ENCODE measurements at regions not wholly inside any gene's neighbourhood (a gene's known extent, or its start where the extent isn't known, plus 50 kb on each side); places are given as distances from the start of the nearest gene placed in this dataset.

DNA sequence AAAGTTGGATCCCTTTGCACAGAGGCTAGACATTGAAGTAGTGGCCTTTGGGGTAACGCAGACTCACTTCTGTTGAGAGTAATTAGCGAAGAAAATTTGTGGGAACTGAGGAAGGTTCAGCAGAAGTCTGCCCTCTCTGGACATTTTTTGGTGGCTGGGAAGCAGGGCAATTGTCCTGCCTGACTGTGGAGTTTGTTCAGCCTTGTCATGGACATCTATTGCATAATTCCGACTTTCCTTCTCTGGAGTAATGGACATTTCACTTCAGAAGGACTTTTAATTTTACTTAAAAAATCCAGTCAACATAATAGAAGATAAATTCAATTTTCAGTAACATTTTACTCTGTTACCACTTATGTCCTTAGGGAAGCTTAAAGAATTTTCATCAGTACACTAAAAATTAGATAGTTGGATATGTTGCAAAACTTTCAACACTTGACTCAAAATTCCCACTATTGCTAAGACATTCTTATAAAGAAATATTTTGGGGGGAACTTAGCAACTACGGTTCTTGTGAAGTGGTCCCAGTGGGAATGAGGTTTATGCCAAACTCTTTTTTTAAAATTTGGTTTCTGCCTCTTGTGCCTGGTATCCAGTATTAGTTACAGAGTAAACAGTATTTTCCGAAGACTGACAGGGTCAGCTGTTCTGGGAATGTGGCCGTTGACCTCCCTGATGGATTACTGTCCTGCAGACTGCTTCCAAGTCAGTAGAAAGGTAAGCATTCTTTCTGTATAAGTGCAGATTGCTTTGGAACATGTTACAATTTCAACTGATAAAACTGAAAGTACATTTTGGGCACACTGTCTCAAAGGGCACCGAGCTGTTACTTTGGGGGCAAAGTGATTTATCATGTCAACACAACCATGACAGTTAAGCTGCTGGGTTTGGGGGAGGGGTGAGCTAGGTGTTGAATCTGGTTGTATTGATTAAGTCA lies 100.6 kb upstream of the MLIP start:
- FAIRE-seq = no peak

DNA sequence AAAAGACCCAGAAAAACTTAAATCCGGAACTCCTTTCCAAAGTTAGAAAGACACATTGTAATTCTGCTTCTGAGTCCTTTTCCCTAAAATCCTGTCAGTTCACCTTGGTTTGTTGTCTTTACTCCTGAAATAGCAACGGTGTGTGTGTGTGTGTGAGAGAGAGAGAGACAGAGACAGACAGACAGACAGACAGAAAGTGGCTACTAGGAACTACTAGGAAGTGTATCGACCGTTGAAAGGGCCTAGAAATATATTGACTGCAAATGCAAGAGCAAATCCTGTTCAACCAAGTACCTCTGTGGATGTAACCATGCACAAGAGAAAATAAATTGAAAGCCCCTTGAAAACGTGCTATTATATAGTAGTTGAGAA lies 100.0 kb upstream of the MLIP start:
- no peak for FAIRE-seq

DNA sequence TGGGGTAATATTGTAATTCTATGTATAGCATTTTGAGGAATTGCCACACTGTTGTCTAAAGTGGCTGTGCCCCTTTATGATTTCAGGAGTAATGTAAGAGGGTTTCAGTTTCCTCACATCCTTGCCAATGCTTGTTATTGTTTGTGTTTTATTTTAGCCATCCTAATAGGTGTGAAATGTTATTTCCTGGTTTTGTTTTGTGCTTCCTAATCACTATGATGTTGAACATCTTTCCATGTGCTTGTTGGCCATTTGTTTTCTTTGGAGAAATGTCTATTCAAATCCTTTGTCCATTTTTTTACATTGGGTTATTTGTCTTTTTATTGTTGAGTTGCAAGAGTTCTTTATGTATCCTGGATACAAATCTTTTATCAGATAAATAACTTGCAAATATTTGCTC lies 97.3 kb upstream of the MLIP start:
- FAIRE-seq = no peak

DNA sequence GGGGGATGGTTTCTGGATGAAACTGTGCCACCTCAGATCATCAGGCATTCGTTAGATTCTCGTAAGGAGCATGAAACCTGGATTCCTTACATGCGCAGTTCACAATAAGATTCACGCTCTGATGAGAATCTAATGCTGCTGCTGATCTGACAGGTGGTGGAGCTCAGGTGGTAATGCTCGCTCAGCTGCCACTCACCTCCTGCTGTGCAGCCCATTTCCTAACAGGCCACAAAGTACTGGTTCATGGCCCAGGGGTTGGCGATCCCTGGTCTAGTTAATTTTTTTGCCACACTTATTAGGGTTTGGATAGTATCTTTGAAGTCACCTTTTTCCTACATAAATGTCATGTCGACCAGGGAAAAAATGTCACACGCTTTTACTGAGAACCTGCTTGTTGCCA lies 96.8 kb upstream of the MLIP start:
- FAIRE-seq = no peak

DNA sequence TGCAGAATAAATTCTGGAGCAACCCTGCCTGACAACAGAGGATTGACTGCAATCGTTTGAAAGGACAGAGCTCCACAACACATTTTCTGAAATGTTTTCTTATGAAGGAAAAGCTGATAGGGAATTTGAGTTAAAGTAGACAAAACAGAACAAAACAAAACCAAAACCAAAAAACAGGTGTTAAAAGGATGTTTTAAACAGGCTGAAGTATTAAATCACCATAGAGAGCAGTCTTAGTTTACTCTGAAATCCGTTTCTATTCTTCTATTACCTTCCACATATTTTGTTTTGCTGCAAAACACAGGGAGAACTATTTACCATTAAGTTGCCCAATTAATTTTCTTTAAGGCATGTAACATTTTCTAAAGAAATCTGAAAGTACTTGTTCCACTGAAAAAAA lies 93.4 kb upstream of the MLIP start:
- no peak for FAIRE-seq

DNA sequence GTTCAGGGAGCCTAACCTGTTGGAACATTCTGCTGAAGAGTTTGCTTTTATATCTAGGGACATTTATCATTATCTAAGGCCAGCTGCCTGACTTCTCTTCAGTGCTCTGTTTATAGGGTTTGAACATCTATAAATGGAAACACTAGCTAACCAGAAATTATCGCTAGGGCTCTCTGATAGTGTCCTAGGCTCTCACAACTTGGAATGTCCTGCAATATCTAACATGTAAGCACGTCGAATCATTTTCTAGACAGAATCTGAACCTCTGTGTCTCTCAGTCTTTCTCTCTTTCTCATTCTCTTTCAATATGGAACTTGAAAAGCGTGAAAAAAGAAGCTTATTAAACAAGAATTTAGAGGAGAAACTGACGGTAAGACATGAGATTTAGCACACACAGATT lies 92.5 kb upstream of the MLIP start:
- no peak for FAIRE-seq

DNA sequence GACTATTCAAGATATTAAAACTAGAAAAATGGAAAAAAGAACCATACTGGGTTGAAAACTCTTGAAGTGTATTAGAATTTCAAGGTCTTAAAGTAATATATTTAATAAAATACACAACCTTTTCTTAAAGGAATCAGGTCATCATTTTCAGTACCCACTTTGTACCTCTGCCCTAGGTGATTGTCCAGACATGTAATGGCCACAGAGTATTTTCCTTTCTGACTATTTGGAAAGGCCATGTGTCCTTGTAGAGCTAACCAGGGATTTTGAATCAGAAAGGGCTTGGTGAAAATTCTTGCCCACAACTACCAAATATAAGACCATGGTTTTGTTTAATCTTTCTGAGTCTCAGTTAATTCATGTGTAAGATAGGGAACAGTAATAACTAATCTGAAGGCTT lies 91.4 kb upstream of the MLIP start:
- FAIRE-seq = no peak

DNA sequence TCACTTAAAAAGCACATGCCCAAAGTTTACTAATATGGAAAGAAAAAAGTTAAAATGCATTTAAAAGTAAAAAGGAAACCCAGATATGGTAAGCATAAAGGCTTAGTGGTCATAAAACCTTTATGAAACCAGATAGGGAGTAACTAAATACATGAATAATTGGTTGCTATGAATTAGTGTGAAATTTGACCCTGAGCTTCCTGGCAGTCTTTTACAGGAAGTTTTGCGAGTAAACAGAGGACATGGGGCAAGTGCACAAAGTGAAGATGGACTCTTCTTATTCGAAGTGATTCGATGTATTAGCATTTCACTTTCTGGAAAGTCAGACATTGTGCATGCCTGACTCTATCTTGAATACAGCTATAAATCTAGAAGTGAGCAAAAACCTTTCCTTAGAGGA lies 90.9 kb upstream of the MLIP start:
- FAIRE-seq = no peak

DNA sequence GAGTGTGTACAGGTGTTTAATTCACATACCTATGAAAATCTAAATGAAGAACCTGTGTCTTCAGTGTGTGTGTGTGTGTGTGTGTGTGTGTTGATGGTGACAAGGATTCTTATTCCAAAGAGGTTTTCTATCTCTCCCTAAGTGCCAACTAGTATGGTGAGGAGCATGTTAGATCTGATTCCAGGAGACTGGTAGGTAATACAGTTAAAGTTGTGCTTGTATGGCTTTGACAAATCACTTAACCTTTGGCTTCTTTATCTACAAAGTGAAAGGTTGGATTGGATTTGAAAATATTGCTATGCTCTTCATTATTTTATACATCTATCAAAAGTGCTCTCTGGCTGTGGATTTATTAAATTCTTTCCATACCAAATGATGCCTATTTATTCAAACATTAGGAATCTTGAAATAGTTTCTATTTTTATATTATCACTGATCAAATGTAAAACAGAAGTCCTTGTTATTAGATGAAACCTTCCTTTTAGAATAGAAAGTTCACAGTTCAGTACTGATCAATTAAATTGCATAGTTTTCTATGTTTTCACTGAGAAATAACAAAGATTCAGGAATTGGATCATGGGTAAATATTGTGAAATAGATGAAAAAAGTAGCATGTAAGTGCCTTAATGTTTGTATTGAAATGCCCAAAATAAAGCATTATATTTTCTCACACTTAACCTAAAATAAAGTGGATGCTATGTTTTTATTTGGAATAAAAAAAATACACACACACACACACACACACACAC lies 84.4 kb upstream of the MLIP start:
- no peak for FAIRE-seq

DNA sequence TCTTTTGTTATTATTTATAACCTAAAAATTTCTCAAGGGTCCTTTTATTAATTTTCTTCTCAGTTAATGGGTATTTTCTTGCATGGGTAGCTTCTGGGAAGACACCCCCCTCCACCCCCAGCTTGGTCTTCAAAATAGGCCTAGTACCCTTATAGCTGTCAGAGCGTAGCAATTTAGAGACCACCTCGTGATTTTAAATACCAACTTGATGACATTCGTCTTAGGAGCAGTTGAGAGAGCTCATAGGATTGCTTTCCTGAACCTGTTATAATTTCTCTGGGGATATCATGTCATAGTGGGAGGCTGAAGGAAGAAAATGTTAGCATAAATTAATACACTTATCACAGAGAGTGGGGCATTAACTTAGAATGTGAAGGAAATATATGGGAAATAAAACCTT lies 83.1 kb upstream of the MLIP start:
- FAIRE-seq = no peak

DNA sequence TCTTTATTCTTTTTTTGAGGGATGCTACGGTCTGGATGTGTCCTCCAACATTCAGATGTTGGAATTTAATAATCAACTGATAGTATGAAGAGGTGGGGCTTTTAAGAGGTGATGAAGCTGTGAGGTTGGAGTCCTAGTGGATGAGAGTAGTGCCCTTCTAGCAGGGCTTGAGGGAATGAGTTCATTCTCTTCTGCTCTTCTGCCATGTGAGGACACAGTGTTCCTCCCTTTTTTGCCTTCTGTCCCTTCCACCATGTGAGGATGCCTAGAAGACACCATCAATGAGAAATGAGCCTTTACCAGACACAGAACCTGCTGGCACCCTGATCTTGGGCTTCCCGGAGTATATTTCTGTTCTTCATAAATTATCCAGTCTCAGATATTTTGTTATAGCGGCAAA lies 82.1 kb upstream of the MLIP start:
- no peak for FAIRE-seq

DNA sequence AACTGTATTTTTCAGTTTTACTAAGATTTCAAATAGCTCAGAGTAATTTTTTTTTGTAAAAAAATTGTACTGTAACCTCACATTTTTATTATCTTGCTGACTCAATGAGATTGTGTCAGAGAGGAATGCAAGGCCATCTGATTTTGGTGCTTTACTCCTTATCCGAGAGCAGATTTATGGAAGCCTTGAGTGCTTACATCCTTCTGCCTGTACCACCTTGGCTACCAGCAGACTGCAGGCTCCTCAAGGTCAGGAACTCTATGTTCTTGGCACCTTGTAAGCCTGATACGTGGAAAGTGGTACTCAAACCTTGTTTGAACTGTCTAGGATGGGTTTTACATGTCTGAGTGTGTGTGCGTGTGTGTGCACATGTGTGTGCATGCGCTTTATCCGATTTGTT lies 80.1 kb upstream of the MLIP start:
- no peak for FAIRE-seq

DNA sequence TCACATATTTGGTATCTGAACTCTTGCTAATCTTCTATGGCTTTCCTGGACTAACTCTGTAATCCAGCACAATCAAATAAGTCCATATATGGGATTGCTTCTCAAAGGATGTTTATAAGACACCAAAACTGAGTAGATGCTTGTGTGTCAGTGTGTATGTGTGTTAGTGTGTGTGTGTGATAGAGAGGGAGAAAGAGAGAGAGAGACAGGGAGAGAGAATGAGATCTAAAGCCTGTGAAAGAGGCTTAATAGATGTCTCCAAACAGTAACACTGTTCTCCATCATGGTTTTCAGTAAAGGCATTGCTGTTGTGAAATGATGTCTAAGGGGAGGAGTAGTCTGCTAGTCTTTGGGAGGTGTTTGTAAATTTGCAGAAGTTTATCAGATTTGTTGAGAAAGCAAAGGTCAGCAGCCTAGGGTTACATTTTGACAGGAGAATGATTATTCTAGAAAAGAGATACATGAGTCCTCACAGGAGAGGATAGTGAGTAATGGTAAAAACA lies 73.9 kb upstream of the MLIP start:
- no peak for FAIRE-seq

DNA sequence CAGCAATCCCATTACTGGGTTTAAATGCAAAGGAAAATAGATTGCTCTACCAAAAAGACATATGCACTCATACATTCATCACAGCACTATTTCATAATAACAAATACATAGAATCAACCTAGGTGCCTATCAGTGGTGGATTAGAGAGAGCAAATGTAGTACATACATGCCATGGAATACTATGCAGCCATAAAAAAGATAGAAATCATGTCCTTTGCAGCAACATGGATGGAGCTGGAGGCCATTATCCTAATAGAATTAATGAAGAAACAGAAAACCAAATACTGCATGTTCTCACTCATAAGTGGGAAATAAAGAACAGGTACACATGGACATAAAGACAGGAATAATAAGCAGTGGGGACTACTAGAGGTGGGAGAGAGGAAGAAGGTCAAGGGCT lies 70.7 kb upstream of the MLIP start:
- FAIRE-seq = no peak

DNA sequence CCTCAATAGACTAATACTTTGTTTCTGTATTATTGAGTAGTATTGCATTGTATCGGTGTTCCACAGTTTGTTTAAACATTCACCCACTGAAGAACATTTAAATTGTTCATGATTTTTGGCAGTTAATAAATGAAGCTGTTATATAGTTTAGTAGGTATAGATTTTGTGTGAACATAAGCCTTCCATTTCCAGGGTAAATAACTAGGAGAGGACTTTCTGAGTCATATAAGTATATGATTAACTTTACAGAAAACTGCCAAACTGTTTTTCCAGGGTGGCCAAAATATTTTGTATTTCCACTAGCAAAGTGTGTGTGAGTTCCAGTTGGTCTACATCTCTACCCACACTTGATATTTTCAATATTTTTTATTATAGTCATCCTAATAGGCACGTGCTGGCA lies 70.0 kb upstream of the MLIP start:
- FAIRE-seq = no peak

DNA sequence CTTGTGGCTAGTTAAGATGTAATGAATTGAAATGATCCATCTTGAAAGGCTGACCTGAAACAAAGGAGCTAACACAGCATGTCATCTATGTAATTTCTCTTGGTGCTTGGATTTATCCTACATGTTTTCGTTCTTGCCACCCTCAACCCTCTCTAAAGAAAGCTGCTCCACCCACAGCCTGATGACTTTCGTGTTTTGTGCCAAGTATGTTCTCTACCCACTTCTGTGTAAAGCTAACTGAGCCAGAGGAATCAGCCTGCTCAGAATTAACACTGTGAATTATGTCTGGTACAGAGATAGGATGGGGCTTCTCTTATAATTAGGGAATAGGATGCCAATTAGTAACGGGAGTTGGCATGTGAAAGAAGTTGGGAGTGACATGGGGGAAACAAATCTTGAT lies 67.9 kb upstream of the MLIP start:
- FAIRE-seq = no peak

DNA sequence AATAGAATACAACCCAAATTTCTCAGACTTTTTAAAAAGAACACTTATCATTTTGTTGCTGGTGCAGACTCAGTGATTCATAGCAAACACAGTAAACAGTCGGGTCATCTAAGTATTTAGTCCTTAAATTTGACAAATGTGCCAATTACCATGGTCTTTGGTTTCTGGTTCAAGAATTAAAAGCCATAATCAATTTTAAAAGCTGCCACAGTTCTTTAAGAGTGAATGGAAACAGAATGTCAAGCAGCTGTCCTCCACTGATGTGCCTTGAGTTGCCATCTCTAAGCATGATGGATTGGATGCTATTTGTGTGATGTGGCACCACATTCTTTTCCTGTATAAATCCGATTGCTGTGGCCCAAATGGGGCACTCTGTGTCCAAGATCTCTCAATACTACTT lies 67.2 kb upstream of the MLIP start:
- no peak for FAIRE-seq

DNA sequence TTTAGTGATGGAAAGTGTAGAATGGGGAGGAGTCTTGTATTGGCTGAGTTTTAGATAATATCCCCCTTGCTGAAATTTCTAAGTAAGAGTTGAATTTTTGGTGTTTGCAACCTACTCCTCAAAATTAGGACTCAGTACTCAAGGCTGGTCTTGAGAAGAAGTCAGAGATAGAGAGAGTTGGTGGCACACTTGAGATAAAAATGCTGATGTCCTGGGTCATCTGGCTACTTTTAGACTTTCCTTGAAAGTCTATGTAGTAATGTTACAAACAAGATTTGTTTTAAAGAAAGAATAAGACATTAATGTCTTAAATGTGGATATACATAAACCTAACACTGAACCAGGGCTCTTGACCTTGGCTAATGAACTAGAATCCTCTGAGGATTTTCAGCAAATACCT lies 62.5 kb upstream of the MLIP start:
- FAIRE-seq = no peak

DNA sequence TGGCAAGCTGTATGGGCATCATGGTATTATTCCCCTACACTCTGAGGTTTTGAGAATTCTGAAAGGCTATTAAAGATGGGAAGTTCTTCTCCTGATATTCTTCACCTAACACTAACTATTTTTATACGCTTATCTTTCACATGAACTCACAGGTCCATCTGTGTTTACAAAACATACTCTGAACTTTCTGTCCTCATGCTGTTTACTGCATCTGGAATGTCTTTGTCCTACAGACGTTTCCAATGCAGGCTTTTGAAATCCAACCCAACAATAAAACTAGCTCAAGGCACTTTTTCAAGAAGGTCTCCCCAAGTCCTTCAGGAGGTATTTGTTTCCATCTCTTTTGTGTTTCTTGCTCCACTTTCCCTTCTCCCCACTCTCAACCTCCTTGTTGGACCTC lies 60.5 kb upstream of the MLIP start:
- FAIRE-seq = no peak

DNA sequence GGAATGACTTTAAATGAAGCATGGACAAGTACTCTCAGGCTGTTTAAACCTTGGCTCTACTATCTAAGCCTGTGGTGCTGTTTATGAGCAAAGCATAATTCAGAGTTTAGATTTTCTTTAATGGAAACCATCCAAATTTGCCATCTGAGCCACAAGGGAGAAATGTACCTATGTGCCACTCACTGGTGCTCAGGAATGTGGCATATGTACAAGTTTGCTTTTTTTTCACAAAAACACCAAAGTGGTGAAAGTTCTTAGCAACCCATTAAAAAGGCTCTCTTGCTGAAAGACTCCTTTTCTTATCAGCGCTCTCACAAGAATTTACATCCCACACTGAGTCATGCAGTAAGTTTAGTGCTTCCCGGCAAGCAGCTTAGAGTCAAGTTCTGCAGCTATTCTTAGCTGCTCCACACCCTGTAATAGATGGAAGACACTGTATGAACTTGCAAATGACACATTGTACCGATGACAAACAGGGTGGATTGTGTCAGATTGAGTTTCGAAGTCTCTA lies 57.3 kb upstream of the MLIP start:
- FAIRE-seq = no peak

DNA sequence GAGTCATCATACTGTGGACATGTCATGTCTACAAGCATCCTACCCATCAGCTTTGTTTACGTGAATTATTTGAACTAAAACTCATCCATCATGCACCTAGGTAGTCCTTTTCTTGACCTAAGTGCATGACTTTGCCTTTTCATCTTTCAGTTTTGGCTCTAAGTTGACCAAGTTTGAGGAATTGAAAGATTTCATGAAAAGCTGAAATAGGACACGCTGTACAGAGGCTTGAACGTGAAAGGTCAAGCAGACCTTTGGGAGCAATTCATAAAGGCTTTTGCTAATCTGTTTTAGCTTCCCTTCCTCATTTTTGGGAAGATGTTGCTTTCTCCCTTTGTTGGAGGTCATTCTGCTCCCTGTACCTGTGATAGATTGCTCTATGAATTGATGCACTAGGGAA lies 55.1 kb upstream of the MLIP start:
- no peak for FAIRE-seq

DNA sequence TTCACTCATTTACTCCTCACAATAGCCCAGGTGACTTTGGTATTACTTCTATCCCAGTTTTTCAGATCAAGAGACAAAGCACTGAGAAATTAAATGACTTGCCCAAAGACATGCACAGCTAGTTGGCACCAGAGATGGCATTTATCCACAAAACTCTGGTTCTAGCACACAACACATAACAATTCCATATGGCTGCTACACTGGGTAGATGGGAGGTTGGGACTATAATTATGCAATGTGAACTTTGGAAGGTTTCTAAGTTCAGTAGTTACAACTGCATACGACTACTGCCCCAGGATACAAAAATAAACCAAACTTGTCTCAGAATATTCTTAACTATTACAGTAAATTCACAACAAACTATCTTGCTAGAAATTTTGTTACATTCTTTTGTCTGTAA lies 54.2 kb upstream of the MLIP start:
- no peak for FAIRE-seq

DNA sequence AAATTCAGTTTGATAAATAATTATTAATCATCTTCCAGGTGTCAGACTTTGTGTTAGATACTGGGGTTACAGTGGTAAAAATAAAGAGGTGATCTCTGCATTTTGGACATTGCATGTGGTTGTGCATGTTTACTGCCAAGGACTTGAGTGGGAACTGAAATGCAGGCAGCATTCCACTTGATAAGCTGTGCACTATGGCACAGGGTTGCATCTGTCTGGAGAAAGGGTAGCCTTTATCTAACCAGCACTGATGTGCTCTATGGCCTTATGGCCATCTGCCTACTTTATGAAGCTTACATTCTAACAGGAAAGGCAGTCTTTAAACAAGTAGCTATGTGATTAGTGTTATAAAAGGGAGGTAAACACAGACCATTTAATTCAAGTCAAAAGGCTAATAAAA lies 53.0 kb upstream of the MLIP start:
- FAIRE-seq = no peak

DNA sequence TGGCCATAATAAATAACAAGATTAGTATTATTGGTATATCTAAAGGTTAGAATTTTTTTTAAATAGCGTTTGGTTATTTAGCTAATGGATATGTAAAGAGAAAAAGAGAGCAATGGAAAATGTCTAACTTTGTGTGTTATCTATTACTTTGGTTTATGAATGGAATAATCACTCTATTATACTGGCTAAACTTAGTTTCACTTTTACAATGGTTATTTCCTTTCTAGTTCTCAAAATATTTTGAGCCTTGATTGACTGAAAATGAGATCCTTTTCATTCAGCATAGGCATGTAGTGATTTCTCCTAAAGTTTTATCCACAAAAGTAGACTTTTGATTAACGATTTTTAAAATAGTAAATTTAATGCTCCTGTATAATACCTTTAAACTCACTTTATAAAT lies 51.6 kb upstream of the MLIP start:
- FAIRE-seq = peak; percentile 24
